Loucy (cell line): ENCODE measurements at regions not wholly inside any gene's neighbourhood (a gene's known extent, or its start where the extent isn't known, plus 50 kb on each side); places are given as distances from the start of the nearest gene placed in this dataset.

ENCODE experiments used
- H2AFZ ChIP-seq: fragments of 200-600 bp; sonication (generic); 2 replicates; pipeline ENCODE4 v1.6.0; 2016; ENCODE audit warnings: antibody characterized with exemption, mild to moderate bottlenecking, low read length, moderate library complexity
- H3F3A ChIP-seq: fragments of 200-600 bp; 2 replicates; pipeline ENCODE4 v1.6.0; 2016; ENCODE audit warnings: antibody characterized with exemption, low read depth, mild to moderate bottlenecking
- H3K27me3 ChIP-seq: fragments of 200-600 bp; sonication (generic); 2 replicates; pipeline ENCODE4 v1.6.1; 2014; ENCODE audit warnings: low read length, mild to moderate bottlenecking; ENCODE audit not compliant: insufficient read depth, poor library complexity, severe bottlenecking
- H3K36me3 ChIP-seq: fragments of 200-600 bp; sonication (generic); 2 replicates; pipeline ENCODE4 v1.6.1; 2016; ENCODE audit warnings: low read length; ENCODE audit not compliant: insufficient read depth
- H3K4me1 ChIP-seq: fragments of 200-600 bp; sonication (generic); 2 replicates; pipeline ENCODE4 v1.5.1; 2014; ENCODE audit warnings: low read length, mild to moderate bottlenecking; ENCODE audit not compliant: insufficient read depth, poor library complexity, severe bottlenecking
- H3K4me2 ChIP-seq: fragments of 200-600 bp; sonication (generic); 2 replicates; pipeline ENCODE4 v1.6.0; 2014; ENCODE audit warnings: antibody characterized with exemption, low read length, low read depth, mild to moderate bottlenecking; ENCODE audit not compliant: poor library complexity, severe bottlenecking
- H3K4me3 ChIP-seq: fragments of 200-600 bp; sonication (generic); 2 replicates; pipeline ENCODE4 v1.5.1; 2014; ENCODE audit warnings: low read length, mild to moderate bottlenecking, mixed read lengths; ENCODE audit not compliant: poor library complexity, severe bottlenecking
- H3K79me2 ChIP-seq: fragments of 200-600 bp; sonication (generic); 2 replicates; pipeline ENCODE4 v1.6.1; 2014; ENCODE audit warnings: low read length; ENCODE audit not compliant: insufficient read depth
- H3K9ac ChIP-seq: fragments of 200-600 bp; sonication (generic); 2 replicates; pipeline ENCODE4 v1.6.0; 2014; ENCODE audit warnings: mild to moderate bottlenecking, low read depth, low read length, moderate library complexity; ENCODE audit not compliant: poor library complexity, severe bottlenecking
- H3K9me2 ChIP-seq: fragments of 200-600 bp; sonication (generic); replicated peaks from 2 replicates; pipeline ENCODE4 v1.6.1; 2016; ENCODE audit warnings: low read depth, low read length, mixed read lengths
- H3K9me3 ChIP-seq: fragments of 200-600 bp; sonication (generic); 2 replicates; pipeline ENCODE4 v1.6.1; 2014; ENCODE audit warnings: mild to moderate bottlenecking, antibody characterized with exemption, low read length, low read depth; ENCODE audit not compliant: insufficient read depth
- H4K20me1 ChIP-seq: fragments of 200-600 bp; sonication (generic); 2 replicates; pipeline ENCODE4 v1.6.0; 2014; ENCODE audit warnings: antibody characterized with exemption, low read length, mild to moderate bottlenecking; ENCODE audit not compliant: insufficient read depth, poor library complexity, severe bottlenecking
- CTCF ChIP-seq: fragments of 200-600 bp; sonication (generic); conservative IDR thresholded peaks from 2 replicates; pipeline ENCODE4 v1.5.1; 2014; ENCODE audit warnings: mild to moderate bottlenecking, antibody characterized with exemption, low read length
- EZH2phosphoT487 ChIP-seq: fragments of 200-600 bp; IDR thresholded peaks from 2 replicates; pipeline ENCODE4 v1.6.1; 2018; ENCODE audit warnings: antibody characterized with exemption, mild to moderate bottlenecking, moderate library complexity, borderline replicate concordance

- no peak overlapping the region for H3K4me2 ChIP-seq
- no peaks in the 10 kb centered on the region for H3K9me2 ChIP-seq
- no peaks in the 10 kb centered on the region for H3K36me3 ChIP-seq
- H3K9ac ChIP-seq = no peak overlapping the region
- no peak overlapping the region for H2AFZ ChIP-seq
- H4K20me1 ChIP-seq = no peaks in the 10 kb centered on the region
- no peaks in the 10 kb centered on the region for H3F3A ChIP-seq
- TF ChIP-seq EZH2phosphoT487 (no peak), CTCF (no peak)
- no peaks in the 10 kb centered on the region for H3K4me1 ChIP-seq
- H3K79me2 ChIP-seq = no peaks in the 10 kb centered on the region
- H3K9me3 ChIP-seq = no peaks in the 10 kb centered on the region
- H3K4me3 ChIP-seq = no peak overlapping the region
- H3K27me3 ChIP-seq = no peaks in the 10 kb centered on the region
These were observed 114.0 kb upstream of the DDX18 start for GRCh38 chr2:117700471-117700870.

DNA sequence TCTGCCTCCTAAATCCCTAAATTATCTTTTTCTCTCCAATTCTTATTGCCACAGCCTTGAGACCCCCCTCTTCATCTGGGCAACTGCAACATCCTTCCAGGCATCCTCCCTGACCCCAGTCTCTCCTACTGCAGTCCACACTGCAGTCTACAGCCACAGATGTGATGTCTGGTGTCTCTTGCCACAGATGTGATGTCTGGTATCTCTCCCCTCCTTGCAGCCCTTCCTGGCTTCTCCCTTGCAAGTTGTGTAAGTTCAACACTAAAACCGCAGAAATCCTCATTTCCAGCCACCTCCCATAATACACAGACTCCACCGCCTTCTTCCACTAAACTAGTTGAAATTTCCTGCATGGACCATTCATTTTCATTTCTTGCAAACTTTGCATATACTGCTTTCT lies 113.1 kb upstream of the DDX18 start:
- no peak for TF ChIP-seq CTCF
- no peak for TF ChIP-seq EZH2phosphoT487
- Histone ChIP-seq H4K20me1 (no peaks in the 10 kb centered on the region), H2AFZ (no peak overlapping the region), H3K4me1 (no peaks in the 10 kb centered on the region), H3F3A (no peaks in the 10 kb centered on the region), H3K4me2 (no peak overlapping the region), H3K9me2 (no peaks in the 10 kb centered on the region), H3K27me3 (no peaks in the 10 kb centered on the region), H3K9ac (no peak overlapping the region), H3K79me2 (no peaks in the 10 kb centered on the region), H3K4me3 (no peak overlapping the region), H3K9me3 (no peaks in the 10 kb centered on the region), H3K36me3 (no peaks in the 10 kb centered on the region)

DNA sequence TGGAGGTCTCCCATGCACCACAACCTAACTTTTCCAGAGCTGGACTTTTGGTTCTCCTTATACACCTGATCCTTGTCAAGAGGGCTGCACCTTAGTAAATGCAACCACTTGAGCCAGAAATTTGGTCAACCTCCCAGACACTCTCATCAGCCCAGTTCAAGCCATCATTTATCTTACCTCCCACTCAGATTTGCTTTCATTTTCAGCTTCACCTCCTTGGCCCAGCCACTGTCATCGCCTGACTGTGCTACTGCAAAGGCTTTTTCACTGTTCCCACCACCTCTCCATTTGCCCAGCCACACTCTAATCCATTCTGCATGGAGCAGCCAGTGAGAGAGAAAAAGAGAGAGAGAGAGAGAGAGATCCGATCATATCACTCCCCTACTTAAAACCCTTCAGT lies 112.4 kb upstream of the DDX18 start:
- H3F3A ChIP-seq = no peaks in the 10 kb centered on the region
- H3K4me3 ChIP-seq = no peak overlapping the region
- no peak overlapping the region for H3K4me2 ChIP-seq
- H2AFZ ChIP-seq = no peak overlapping the region
- TF ChIP-seq CTCF (no peak), EZH2phosphoT487 (no peak)
- no peaks in the 10 kb centered on the region for H3K36me3 ChIP-seq
- no peaks in the 10 kb centered on the region for H3K9me3 ChIP-seq
- no peaks in the 10 kb centered on the region for H3K27me3 ChIP-seq
- no peaks in the 10 kb centered on the region for H3K9me2 ChIP-seq
- no peak overlapping the region for H3K9ac ChIP-seq
- no peaks in the 10 kb centered on the region for H4K20me1 ChIP-seq
- no peaks in the 10 kb centered on the region for H3K79me2 ChIP-seq
- H3K4me1 ChIP-seq = no peaks in the 10 kb centered on the region
